ENCODE measurements at regions not wholly inside any gene's neighbourhood (a gene's known extent, or its start where the extent isn't known, plus 50 kb on each side); places are given as distances from the start of the nearest gene placed in this dataset.
"Not testable (repeated sequence)": the region's sequence is repeated elsewhere in the genome, so short reads cannot be mapped to it uniquely, and the experiment has no call there.

GRCh38 chr3:101950985-101951733, 101.8 kb downstream of the NFKBIZ start:
- DNase-seq = no peak

GRCh38 chr3:101954361-101954760, 105.0 kb downstream of the NFKBIZ start:
- DNase-seq = no peak

- DNase-seq = no peak
Observed at GRCh38 chr3:101954936-101955335, 105.6 kb downstream of the NFKBIZ start.

GRCh38 chr3:101962055-101962454, 112.7 kb downstream of the NFKBIZ start:
- no peak for DNase-seq

- no peak for DNase-seq
Observed at GRCh38 chr3:101963902-101964362, 114.6 kb downstream of the NFKBIZ start.

- no peak for DNase-seq
Observed at GRCh38 chr3:101964861-101965260, 115.5 kb downstream of the NFKBIZ start.

GRCh38 chr3:101966226-101966625, 116.9 kb downstream of the NFKBIZ start:
- DNase-seq = no peak

GRCh38 chr3:101970212-101970611, 120.9 kb downstream of the NFKBIZ start:
- no peak for DNase-seq

- peak; percentile 55 for DNase-seq
Observed at GRCh38 chr3:101970905-101971304, 121.6 kb downstream of the NFKBIZ start.

- no peak for DNase-seq
Observed at GRCh38 chr3:101972430-101973162, 123.3 kb downstream of the NFKBIZ start.

- no peak for DNase-seq
Observed at GRCh38 chr3:101973163-101973505, 123.8 kb downstream of the NFKBIZ start.

- DNase-seq = not testable (repeated sequence)
Observed at GRCh38 chr3:101975415-101975814, 126.1 kb downstream of the NFKBIZ start.

- DNase-seq = no peak
Observed at GRCh38 chr3:101976473-101976872, 127.2 kb downstream of the NFKBIZ start.

- no peak for DNase-seq
Observed at GRCh38 chr3:101978348-101978747, 129.0 kb downstream of the NFKBIZ start.

- DNase-seq = no peak
Observed at GRCh38 chr3:101979033-101979432, 129.7 kb downstream of the NFKBIZ start.

- no peak for DNase-seq
Observed at GRCh38 chr3:101984356-101984755, 135.0 kb downstream of the NFKBIZ start.

- DNase-seq = no peak
Observed at GRCh38 chr3:101988596-101988995, 139.3 kb downstream of the NFKBIZ start.

- DNase-seq = no peak
Observed at GRCh38 chr3:101989578-101990200, 140.4 kb downstream of the NFKBIZ start.

GRCh38 chr3:101992863-101993262, 143.5 kb downstream of the NFKBIZ start:
- DNase-seq = no peak

GRCh38 chr3:101994386-101994785, 145.1 kb downstream of the NFKBIZ start:
- DNase-seq = no peak

- peak; percentile 67 for DNase-seq
Observed at GRCh38 chr3:101995371-101996046, 146.2 kb downstream of the NFKBIZ start.

- no peak for DNase-seq
Observed at GRCh38 chr3:101996832-101997231, 147.5 kb downstream of the NFKBIZ start.

GRCh38 chr3:101998256-101998926, 149.1 kb downstream of the NFKBIZ start:
- DNase-seq = no peak

All from islet precursor cell (in vitro differentiated cells).